GM23338 (cell line): ENCODE measurements at regions not wholly inside any gene's neighbourhood (a gene's known extent, or its start where the extent isn't known, plus 50 kb on each side); places are given as distances from the start of the nearest gene placed in this dataset.

Experiments used
- CREB1 ChIP-seq: fragments of 250-450 bp; sonication (Bioruptor Pico); IDR thresholded peaks from 2 replicates; pipeline ENCODE4 v1.5.0; 2020; ENCODE audit warnings: low read depth, mild to moderate bottlenecking, moderate library complexity
- CTCF ChIP-seq, 2 experiments: fragments of 200-600 bp in 1 of 2; sonication (generic) in 1 of 2; conservative IDR thresholded peaks; 2 replicates each; pipeline versions ENCODE4 v1.5.1 to v1.6.1; 2016 to 2017; ENCODE audit warnings: antibody characterized with exemption in 2 of 2, low read depth in 2 of 2, mild to moderate bottlenecking in 2 of 2, moderate library complexity in 1 of 2
- EZH2 ChIP-seq: fragments of 200-600 bp; sonication (generic); IDR thresholded peaks from one replicate; pipeline ENCODE4 v1.8.0; 2017; ENCODE audit warnings: antibody characterized with exemption, mild to moderate bottlenecking, low read depth; ENCODE audit not compliant: unreplicated experiment
- EZH2phosphoT487 ChIP-seq: fragments of 200-600 bp; sonication (generic); IDR thresholded peaks from one replicate; pipeline ENCODE4 v1.8.1; 2018; ENCODE audit warnings: antibody characterized with exemption; ENCODE audit not compliant: unreplicated experiment
- JUNB ChIP-seq: IDR thresholded peaks from one replicate; pipeline ENCODE4 v1.6.1; 2016; ENCODE audit warnings: antibody characterized with exemption; ENCODE audit not compliant: unreplicated experiment
- NANOG ChIP-seq: IDR thresholded peaks from 2 replicates; pipeline ENCODE4 v1.6.1; 2016; ENCODE audit warnings: antibody characterized with exemption, borderline replicate concordance
- POLR2AphosphoS5 ChIP-seq: IDR thresholded peaks from 2 replicates; pipeline ENCODE4 v1.6.1; 2016; ENCODE audit warnings: antibody characterized with exemption, low read depth
- STAT1 ChIP-seq: IDR thresholded peaks from one replicate; pipeline ENCODE4 v1.6.1; 2016; ENCODE audit warnings: antibody characterized with exemption; ENCODE audit not compliant: unreplicated experiment
- ZNF331 ChIP-seq: fragments of 250-450 bp; sonication (Bioruptor Pico); IDR thresholded peaks from 2 replicates; pipeline ENCODE4 v1.5.0; 2020; ENCODE audit warnings: low read depth, mild to moderate bottlenecking, moderate library complexity
- TF ChIP-seq, protein P1 (sequence below): IDR thresholded peaks from one replicate; pipeline ENCODE4 v1.6.1; 2018; ENCODE audit warnings: antibody characterized with exemption; ENCODE audit not compliant: unreplicated experiment
- TF ChIP-seq, protein P2 (sequence below): IDR thresholded peaks from 2 replicates; pipeline ENCODE4 v1.6.1; 2016; ENCODE audit warnings: antibody characterized with exemption
- TF ChIP-seq, protein P3 (sequence below): fragments of 250-450 bp; sonication (Bioruptor Pico); IDR thresholded peaks from 2 replicates; pipeline ENCODE4 v1.5.0; 2020; ENCODE audit warnings: mild to moderate bottlenecking, moderate library complexity

DNA sequence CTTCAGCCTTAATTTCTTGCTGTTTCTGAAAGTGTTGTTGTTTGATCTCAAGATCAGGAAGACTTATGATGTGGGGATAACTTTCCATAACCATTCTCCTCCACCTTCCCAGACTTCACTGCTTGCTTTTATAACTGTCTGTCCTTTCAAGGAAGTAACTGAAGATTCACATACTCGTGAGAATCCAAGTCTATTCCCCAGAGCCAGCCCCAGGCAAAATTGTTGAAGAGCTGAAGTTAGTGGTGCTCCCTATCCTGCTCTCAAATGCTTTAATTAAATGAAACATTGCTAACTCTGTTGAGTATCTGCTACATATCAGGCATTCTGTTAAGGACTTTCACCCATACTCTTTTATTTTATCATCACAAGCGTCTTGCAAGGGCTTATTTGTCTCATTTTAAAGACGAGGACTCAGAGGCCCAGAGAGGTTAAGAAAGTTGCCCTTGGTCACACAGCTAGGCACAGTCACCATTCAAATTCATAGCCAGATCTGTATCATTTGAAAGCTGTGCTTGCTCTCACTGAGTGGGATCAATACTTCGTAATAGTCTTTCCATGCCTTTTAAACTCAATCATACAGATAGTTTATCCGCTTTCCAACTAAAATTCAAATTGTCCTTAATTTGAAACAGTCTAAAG, 189.8 kb upstream of the TCF4 start:
- TF ChIP-seq, protein P1, sequence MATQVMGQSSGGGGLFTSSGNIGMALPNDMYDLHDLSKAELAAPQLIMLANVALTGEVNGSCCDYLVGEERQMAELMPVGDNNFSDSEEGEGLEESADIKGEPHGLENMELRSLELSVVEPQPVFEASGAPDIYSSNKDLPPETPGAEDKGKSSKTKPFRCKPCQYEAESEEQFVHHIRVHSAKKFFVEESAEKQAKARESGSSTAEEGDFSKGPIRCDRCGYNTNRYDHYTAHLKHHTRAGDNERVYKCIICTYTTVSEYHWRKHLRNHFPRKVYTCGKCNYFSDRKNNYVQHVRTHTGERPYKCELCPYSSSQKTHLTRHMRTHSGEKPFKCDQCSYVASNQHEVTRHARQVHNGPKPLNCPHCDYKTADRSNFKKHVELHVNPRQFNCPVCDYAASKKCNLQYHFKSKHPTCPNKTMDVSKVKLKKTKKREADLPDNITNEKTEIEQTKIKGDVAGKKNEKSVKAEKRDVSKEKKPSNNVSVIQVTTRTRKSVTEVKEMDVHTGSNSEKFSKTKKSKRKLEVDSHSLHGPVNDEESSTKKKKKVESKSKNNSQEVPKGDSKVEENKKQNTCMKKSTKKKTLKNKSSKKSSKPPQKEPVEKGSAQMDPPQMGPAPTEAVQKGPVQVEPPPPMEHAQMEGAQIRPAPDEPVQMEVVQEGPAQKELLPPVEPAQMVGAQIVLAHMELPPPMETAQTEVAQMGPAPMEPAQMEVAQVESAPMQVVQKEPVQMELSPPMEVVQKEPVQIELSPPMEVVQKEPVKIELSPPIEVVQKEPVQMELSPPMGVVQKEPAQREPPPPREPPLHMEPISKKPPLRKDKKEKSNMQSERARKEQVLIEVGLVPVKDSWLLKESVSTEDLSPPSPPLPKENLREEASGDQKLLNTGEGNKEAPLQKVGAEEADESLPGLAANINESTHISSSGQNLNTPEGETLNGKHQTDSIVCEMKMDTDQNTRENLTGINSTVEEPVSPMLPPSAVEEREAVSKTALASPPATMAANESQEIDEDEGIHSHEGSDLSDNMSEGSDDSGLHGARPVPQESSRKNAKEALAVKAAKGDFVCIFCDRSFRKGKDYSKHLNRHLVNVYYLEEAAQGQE = no peak
- TF ChIP-seq CTCF (conservative IDR thresholded peaks at IDR 0.05; ENCODE audit: low read depth in 2 of 2) (no peak), EZH2phosphoT487 (no peak), EZH2 (no peak), ZNF331 (CRISPR knock-in tag) (no peak), POLR2AphosphoS5 (no peak), CREB1 (CRISPR knock-in tag) (no peak), NANOG (no peak), JUNB (no peak), STAT1 (no peak)
- TF ChIP-seq, protein P2, sequence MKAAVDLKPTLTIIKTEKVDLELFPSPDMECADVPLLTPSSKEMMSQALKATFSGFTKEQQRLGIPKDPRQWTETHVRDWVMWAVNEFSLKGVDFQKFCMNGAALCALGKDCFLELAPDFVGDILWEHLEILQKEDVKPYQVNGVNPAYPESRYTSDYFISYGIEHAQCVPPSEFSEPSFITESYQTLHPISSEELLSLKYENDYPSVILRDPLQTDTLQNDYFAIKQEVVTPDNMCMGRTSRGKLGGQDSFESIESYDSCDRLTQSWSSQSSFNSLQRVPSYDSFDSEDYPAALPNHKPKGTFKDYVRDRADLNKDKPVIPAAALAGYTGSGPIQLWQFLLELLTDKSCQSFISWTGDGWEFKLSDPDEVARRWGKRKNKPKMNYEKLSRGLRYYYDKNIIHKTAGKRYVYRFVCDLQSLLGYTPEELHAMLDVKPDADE = no peak
- TF ChIP-seq, protein P3, sequence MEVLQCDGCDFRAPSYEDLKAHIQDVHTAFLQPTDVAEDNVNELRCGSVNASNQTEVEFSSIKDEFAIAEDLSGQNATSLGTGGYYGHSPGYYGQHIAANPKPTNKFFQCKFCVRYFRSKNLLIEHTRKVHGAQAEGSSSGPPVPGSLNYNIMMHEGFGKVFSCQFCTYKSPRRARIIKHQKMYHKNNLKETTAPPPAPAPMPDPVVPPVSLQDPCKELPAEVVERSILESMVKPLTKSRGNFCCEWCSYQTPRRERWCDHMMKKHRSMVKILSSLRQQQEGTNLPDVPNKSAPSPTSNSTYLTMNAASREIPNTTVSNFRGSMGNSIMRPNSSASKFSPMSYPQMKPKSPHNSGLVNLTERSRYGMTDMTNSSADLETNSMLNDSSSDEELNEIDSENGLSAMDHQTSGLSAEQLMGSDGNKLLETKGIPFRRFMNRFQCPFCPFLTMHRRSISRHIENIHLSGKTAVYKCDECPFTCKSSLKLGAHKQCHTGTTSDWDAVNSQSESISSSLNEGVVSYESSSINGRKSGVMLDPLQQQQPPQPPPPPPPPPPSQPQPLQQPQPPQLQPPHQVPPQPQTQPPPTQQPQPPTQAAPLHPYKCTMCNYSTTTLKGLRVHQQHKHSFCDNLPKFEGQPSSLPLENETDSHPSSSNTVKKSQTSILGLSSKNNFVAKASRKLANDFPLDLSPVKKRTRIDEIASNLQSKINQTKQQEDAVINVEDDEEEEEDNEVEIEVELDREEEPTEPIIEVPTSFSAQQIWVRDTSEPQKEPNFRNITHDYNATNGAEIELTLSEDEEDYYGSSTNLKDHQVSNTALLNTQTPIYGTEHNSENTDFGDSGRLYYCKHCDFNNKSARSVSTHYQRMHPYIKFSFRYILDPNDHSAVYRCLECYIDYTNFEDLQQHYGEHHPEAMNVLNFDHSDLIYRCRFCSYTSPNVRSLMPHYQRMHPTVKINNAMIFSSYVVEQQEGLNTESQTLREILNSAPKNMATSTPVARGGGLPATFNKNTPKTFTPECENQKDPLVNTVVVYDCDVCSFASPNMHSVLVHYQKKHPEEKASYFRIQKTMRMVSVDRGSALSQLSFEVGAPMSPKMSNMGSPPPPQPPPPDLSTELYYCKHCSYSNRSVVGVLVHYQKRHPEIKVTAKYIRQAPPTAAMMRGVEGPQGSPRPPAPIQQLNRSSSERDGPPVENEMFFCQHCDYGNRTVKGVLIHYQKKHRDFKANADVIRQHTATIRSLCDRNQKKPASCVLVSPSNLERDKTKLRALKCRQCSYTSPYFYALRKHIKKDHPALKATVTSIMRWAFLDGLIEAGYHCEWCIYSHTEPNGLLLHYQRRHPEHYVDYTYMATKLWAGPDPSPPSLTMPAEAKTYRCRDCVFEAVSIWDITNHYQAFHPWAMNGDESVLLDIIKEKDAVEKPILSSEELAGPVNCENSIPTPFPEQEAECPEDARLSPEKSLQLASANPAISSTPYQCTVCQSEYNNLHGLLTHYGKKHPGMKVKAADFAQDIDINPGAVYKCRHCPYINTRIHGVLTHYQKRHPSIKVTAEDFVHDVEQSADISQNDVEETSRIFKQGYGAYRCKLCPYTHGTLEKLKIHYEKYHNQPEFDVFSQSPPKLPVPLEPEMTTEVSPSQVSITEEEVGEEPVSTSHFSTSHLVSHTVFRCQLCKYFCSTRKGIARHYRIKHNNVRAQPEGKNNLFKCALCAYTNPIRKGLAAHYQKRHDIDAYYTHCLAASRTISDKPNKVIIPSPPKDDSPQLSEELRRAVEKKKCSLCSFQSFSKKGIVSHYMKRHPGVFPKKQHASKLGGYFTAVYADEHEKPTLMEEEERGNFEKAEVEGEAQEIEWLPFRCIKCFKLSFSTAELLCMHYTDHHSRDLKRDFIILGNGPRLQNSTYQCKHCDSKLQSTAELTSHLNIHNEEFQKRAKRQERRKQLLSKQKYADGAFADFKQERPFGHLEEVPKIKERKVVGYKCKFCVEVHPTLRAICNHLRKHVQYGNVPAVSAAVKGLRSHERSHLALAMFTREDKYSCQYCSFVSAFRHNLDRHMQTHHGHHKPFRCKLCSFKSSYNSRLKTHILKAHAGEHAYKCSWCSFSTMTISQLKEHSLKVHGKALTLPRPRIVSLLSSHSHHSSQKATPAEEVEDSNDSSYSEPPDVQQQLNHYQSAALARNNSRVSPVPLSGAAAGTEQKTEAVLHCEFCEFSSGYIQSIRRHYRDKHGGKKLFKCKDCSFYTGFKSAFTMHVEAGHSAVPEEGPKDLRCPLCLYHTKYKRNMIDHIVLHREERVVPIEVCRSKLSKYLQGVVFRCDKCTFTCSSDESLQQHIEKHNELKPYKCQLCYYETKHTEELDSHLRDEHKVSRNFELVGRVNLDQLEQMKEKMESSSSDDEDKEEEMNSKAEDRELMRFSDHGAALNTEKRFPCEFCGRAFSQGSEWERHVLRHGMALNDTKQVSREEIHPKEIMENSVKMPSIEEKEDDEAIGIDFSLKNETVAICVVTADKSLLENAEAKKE = no peak
